GM18502 (cell line): ENCODE measurements at regions not wholly inside any gene's neighbourhood (a gene's known extent, or its start where the extent isn't known, plus 50 kb on each side); places are given as distances from the start of the nearest gene placed in this dataset.

ENCODE experiments used
- ATAC-seq: cut with Tn5 transposase; IDR thresholded peaks from one replicate; pipeline ENCODE4 v1.9.1; 2021; ENCODE audit warnings: mild to moderate bottlenecking; ENCODE audit not compliant: unreplicated experiment, poor library complexity

DNA sequence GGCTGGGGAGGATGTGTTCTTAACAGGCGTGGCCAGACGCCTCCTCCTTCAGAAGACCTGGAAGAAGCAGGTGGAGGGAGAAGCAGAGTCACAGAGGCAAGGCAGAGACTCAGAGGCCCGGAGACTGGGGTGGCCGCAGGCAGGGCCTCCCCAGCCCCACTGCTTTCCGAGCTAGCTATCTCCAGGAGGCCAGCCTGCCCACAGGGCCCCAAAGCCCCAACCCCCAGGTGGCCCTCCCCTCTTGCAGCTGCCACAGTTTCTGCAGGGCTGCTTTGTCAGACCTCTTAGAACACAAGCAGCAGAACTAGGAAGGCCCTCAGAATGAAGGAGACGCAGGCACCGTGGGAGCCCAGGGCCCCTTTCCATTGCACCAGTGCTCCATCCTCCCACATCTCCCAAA lies 69.0 kb upstream of the MLN start:
- no peak for ATAC-seq

DNA sequence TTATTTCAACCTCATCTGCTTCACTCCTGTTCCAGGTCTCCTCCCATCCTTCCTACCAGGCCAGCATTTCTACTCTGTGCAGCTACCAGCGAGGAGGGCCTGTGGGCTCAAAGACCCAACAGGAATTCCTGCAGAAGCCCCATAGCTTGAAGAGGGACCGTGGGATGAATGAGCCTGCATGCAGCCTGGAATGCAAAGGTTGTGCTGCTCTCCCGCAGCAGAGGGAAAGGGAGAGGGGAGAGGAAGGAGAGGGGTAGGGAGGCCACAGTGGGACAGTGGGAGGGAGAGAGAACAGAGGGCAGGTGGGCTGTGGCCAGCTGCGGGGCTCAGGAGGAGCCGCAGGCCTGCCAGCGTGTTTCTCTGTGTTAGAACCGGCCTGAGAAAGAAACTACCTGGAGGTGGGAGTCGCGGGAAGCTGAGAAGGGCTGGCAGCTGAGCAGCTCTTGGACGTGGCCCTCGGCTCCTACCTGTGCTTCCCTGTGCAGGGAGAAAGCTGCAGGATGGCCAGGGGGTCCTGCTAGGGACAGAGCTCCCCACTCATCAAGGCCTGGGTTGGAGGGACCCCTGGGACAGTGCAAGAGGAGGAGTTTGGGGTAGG lies 66.1 kb upstream of the MLN start:
- no peak for ATAC-seq

DNA sequence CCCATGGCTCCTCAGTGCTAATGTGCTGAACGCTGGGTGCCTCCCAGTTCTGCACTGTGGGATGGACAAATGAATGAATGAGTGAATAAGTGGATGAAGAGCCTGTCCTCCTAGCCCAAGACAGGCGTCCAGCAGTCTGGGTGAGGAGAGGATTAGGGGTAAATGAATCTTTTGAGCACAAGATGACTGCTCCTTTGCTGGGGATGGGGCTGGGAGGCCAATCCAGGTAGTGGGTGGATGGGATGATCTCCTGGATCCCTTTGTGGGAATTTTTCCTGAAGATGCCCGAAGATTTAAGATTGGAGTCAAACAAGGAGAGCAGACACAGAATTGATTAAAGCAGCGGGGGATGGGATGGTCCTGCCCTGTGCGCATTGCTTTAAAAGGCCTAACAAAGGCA lies 65.3 kb upstream of the MLN start:
- ATAC-seq: no peak

DNA sequence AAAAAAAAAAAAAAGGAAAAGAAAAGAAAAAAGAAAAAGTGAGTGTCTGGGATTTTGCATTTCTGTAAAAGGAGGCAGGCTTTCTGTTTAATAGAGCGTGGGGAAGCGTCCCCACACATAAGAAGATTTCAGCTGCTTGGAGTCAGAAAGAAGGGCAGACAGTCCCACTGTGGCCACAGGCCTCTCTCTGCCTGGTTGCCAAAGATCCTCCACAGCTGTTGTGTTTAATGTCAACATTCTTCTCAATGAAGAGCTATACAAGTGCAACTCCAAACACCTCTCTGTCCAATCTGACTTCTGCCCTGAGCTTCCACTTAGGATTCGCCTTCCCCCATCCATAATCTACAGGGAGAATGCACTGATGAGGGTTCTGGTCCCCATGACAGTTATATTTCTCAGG lies 64.3 kb upstream of the MLN start:
- ATAC-seq: no peak

DNA sequence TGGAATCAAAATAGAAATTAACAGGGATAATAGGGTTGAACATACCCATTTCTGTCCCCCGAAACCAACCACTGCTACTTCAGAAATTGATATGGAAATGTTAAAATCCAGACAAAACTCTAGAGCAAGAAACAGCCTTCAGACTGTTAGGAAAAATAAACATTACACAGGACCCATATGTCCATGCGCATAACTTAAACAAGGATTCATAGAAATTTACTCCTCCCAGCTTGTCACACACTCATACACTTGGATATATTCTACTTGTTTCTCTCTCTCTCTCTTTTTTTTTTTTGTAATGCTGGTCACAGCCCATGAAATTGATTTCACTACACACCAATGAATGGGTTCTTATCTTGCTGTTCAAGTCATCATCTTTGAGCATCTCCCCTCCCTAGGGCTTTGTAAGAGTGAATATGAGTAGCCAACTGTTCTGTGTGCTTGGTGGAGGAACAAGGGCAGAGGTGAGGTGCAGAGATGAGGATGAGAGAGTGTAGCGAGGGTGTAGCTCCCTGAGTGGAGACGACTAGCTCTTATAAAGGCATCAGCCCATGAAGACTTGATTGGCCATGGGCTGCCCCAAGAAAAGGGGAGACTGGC lies 61.8 kb upstream of the MLN start:
- ATAC-seq: no peak

DNA sequence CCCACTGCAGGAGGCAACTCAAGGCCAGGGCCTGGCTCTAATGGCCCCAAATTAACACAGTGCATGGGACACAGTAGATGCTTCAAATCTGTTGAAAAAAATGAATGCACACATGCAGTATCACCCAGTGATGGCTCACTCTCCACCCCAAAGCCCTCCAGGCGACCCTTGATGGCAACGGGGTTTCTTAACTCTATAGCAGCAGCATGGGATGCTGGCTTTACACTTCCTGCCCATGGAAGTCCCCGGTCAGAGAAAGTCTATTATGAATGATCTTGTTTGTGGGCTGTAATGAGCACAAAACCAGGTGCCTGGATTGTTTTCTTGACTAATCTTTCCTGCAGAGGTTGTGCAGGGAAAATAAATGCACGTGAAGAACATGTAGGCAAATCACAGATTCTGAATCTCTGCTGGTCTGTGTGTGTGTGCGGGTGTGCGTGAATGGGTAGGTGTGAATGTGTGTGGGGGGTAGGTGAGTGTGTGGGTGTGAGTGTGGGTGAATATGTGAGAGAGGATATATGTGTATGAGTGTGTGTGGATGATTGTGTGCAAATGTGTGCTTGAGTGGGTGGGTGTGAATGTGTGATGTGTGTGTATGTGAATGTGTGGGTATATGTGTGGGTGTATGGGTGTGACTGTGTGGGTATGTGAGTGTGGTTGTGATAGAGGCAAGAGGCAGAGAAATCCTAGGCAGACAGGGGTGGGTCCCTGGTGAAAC lies 60.1 kb upstream of the MLN start:
- no peak for ATAC-seq

DNA sequence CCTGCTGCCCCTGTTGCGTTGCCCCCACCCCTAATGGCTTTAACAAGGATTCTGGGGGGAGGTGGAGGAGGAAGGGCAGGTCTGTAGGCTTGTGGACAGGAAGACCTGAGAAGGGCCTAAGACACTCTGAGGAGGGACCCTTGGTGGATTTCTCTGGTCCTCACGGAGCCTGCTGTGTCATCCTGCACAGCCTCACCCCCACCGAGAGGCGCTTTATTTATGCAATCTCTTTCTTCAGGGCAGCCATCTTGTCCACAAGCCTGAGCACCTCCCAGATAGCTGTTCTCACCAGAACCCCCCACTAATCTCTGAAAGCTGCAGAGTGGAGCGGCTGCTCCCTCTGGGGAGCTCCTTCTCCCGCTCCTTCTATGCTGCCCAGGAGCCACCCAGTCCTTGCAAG lies 59.3 kb upstream of the MLN start:
- ATAC-seq: no peak

DNA sequence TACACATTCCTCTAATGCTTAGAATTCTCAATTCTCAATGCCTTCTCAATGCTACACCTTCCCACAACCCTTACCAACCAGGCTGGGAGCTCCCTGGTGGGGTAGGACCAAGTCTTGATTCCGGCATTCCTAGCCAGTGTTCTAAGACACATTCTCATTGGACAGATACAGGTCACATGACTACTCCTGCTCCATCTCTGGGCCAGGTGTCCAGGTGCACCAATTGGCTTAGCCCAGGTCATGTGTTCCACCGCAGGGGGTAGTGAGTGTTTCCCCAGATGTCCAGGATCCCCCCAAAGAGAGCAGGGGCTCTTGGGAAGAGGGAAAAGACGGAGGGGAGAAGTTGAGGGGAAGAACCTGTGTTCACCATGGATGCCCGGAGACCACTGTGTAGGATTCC lies 58.7 kb upstream of the MLN start:
- ATAC-seq: no peak

DNA sequence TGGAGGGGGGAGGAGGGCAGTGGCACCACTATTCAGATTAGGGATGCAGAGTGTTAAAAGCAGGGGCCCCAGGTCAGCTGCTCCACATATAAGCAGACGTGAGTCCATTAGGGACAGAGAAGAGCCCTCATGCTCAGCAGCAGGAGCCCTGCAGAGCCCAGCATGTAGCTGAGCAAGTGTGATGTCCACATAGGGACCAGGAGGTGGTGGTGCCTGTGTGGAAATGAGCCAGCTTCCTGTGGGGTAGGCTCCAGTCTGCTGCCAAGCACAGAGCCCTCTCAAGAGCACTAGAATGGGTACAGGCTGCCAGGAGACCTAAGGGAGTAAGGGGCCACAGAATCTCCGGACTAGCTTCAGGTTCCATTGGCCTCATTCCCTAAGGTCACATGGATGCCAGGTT lies 57.9 kb upstream of the MLN start:
- ATAC-seq: no peak

DNA sequence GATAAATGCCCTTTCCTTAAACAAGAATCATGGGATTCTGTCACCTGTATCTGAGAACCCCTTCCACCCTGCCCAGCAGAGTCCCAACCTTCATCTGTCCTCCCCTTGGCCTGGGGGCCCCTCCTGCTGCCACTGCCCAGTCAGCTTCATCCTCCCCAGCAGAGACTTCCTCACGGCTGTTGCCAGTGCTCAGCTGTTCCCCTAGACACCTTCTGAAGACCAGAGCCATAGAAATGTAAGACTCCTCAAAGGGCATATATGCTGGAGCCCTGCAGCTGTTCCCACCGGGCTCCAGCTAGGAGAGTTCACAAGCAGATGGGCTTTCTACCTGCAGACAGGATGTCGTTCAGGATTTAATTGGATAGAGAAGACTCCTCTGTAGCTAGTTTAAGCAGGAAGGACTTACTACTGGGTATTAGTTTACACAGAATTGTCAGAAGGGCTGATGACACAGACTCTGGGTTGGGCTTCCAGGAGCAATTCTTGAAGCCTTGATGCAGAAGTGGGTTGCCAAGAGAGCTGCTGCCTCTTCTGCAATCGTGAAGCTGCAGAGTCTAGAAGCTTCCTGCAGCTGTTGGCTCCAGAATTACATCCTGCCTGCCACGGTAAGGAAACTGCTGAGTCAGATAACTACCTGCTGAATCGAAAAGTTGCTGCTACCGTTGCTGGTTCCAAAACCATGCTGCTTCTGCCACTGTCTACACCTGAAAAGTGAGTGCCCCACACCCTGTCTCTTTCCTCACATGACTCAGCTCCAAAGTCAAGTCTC lies 57.1 kb upstream of the MLN start:
- ATAC-seq: no peak

DNA sequence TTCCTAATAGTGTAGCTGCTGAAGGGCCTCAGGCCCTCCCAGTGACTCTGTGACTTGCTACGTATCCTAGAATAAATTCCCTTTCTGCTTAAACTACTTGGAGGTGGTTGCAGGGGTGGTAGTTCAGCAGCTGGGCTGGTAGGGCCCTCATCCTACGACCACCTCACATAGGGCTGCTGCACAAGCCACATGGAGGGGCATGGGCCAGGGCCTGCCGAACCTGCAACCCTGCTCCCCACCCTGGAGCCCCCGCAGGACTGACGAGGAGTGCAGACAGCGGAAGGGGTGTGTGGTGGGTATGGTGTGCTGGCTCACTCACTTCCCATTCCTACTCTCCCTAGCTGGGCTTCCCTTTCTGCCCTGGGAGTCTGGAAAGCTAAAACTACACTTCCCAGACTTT lies 56.2 kb upstream of the MLN start:
- ATAC-seq: no peak

DNA sequence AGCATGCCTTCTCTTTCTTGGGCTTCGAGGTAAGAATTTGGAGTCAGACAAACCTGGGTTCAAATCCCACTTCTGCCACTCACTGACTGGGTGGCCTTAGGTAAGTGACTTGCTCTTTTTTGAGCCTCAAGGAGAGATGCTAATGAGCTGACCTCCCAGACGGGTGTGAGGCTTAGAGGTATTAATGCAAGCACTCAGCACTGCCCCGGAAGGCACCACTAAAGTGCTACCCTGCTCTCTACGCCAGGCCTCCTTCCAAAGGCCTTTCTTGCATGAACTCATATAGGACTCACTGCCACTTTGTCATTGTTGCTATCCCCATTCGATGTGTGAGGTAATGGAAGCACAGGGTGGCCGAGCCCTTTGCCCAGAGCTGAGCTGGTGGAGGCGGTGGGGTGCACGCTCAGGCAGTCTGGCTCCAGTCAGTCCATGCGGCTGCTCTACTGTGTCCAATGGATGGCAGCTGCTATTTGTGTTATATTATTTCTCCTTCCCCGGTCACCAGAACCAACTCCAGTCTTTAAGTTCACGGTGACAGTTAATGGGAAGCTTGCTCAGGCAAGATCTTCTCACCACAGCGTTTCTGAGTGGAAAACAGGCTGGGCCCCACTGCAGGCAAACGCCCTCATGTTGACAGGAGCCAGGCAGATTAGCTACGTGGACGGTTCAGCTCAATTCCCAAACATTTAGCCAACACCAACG lies 55.2 kb upstream of the MLN start:
- ATAC-seq: no peak

DNA sequence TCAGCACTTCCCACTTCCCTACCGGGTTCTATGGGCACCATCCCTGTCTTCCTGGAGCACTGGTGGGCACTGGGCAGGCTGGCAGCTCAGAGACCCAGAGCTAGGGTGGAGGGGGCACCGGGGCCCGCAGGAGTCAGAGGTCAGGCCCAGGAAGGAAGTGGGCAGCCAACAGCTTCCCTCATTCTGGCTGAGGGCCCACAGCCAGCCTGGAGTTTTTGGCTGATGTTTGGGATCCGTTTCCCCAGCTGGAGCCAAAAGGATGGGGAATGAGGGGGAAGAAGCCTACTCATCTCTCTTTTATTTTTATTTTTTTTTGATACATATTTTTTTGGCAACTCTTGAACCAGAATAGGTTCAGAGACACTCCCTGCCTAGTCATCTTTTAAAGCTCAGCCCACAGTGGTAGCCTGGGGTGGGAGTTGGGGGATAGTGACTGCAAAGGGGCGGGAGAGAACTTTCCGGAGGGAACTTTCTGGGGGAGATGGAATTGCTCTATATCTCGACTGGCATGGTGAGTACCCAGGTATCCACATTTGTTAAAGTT lies 54.2 kb upstream of the MLN start:
- ATAC-seq: no peak

DNA sequence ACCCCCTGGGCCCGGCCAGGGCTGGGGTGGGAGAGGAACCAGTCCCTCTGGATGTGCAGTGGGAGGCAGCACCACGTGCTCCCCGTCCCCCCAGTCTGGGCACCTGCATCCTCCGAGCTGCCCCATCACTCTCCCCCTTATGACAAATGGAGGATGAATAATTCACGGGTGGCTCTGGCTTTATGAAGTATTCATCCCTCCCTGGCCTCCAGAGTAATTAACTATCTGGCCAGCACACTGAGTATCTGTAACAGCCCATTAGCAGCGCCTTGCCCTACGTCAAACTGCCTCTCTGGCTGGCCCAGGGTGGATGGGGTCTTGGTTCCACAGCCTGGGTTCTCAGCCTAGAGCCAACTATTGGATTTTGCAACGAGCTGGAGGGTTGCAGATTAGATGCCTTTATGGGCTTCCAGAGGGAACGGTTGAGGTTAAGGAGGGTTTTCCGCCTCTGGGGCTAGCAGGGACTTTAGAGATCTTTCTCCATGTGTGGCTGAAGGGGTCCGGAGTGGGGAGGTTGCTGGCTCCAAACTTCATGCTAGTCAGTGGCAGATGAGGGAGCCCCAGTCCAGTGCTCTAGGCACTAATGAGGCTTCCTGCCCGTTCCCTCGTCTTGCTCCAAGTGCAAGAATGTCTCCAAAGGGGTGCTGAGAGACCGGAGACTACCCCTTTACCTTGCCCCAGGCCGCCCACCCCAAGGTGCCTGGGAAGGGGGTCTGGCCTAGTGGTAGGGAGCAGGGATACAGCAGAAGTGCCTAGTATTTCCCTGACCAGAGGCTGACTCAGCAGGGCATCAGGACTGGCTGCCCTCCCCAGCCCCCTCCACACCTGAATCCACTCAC lies 53.5 kb upstream of the MLN start:
- no peak for ATAC-seq

DNA sequence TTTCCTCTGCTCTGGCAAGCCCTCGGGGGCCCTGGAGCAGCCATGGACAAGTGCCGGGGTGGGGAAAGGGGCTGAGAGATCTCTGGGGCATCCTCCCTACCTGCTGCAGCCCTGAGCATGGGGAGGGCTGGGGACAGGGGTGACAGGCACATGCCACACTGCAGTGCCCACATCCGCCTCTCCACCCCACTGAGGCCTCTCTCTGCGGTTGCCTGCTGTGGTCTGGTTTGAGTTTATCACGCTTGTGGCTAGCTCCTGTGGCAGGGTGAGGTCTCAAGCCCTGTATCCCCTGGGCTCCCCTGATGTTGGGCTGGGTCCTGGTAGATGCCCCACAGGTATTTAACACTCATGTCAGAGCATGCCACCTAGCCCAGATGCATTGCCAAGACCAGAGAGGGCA lies 52.9 kb upstream of the MLN start:
- ATAC-seq: peak; percentile 49

DNA sequence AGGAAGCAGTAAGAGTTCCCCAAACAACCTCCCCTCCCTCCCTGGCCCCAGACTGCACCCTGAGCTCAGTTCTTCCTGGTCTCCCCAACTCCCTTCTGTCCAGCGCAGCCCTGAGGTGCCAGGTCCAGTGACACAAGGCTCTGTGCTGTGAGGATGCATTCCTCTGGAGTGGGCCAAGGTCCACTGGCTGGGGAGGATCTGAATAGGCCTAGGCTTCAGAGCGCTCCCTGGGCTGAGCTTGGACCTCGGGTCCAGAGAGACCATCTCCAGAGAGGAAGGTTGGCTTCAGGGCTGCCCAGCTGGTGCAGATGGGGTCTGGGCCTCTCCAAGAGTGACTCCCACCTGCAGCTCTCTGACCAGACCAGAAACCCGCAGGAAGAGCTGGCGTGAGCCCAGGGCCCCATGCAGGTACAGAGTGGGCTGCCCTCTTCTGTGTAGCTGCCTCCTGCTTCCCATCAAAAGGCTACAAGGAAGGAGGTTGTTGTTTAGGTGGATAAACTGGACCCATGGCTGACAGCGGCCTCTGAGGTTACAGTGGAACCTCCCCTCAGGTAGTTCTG lies 52.3 kb upstream of the MLN start:
- ATAC-seq: no peak

DNA sequence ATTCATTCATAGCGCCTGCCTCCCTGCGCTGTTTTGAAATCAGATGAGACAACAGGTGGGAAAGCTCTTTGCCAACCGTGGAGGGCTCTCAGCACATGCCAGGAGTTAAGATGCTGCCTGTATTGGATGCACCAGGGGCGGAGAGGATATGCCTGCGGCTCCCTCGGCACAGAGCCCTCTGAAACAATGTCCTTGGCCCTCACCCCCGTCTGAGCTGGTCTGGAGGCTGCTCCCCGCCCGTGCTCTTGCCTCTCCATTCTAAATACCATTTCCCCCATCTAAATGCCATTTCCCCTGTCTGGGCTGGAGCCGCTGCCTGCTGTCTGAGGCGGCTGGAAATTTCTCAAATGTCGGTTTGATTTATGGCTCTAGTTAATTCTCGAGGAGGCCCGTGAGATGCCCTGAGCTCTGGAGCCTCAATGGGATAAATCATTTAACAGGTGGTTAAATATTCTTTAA lies 50.8 kb upstream of the MLN start:
- no peak for ATAC-seq

DNA sequence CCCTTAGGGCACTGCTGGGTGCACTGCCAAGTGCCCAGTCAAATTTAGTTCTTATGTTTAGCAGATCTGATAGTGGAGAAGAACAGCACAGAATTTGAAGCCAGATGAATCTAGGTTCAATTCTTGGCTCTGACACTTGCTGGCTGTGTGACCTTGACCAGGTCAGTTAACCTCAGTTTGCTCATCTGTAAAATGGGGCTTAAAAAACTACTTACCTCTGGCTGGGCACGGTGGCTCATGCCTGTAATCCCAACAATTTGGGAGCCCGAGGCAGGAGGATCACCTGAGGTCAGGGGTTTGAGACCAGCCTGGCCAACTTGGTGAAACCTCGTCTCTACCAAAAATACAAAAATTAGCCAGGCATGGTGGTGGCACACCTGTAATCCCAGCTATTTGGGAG lies 49.9 kb upstream of the MLN start:
- ATAC-seq: no peak
